CD14-positive monocyte (primary cell): ENCODE measurements at regions not wholly inside any gene's neighbourhood (a gene's known extent, or its start where the extent isn't known, plus 50 kb on each side); places are given as distances from the start of the nearest gene placed in this dataset.

Source experiments
- DNase-seq, 3 donors: peaks; one replicate each; pipeline ENCODE4 v3.0.0-alpha.2; 2011 to 2022
- H2AFZ ChIP-seq: 2 replicates; pipeline ENCODE4 v1.6.0; 2012; ENCODE audit warnings: mild to moderate bottlenecking, low read depth, low read length, inconsistent platforms; ENCODE audit not compliant: insufficient read depth, poor library complexity, severe bottlenecking
- H3K27ac ChIP-seq, 2 donors: 1 replicate in 1 of 2; 2 replicates in 1 of 2; pipeline ENCODE4 v1.5.1; 2012 to 2013; ENCODE audit warnings: low read length in 2 of 2, control low read depth in 1 of 2, inconsistent platforms in 1 of 2, low read depth in 1 of 2, mild to moderate bottlenecking in 1 of 2
- H3K27me3 ChIP-seq, 2 donors: one replicate each; pipeline versions ENCODE4 v1.6.0 to v1.6.1; 2011 to 2013; ENCODE audit warnings: low read length in 2 of 2; ENCODE audit not compliant: control insufficient read depth in 2 of 2, insufficient read depth in 2 of 2
- H3K36me3 ChIP-seq, 2 donors: replicated peaks in 1 of 2; 1 replicate in 1 of 2; 2 replicates in 1 of 2; pipeline versions ENCODE4 v1.5.1 to v1.6.1; 2012 to 2013; ENCODE audit warnings: low read length in 2 of 2, control low read depth in 1 of 2, inconsistent platforms in 1 of 2, mild to moderate bottlenecking in 1 of 2; ENCODE audit not compliant: insufficient read depth in 2 of 2, control insufficient read depth in 1 of 2
- H3K4me1 ChIP-seq, 2 donors: 1 replicate in 1 of 2; 2 replicates in 1 of 2; pipeline versions ENCODE4 v1.5.1 to v1.6.1; 2012 to 2013; ENCODE audit warnings: low read length in 2 of 2, control low read depth in 1 of 2, inconsistent platforms in 1 of 2, mild to moderate bottlenecking in 1 of 2, moderate library complexity in 1 of 2; ENCODE audit not compliant: insufficient read depth in 2 of 2, control insufficient read depth in 1 of 2
- H3K4me2 ChIP-seq: replicated peaks from 2 replicates; pipeline ENCODE3; 2012; ENCODE audit warnings: low read length, moderate library complexity, mild to moderate bottlenecking; ENCODE audit not compliant: poor library complexity, severe bottlenecking; ENCODE audit errors: extremely low read depth
- H3K4me3 ChIP-seq, 3 experiments: fragments of 200-600 bp in 1 of 3; sonication (generic) in 1 of 3; replicated peaks in 1 of 3; 1 replicate in 2 of 3; 2 replicates in 1 of 3; pipeline ENCODE4 v1.5.1; 2011 to 2013; ENCODE audit warnings: low read length in 3 of 3, mild to moderate bottlenecking in 3 of 3, control low read depth in 2 of 3, low read depth in 2 of 3, inconsistent platforms in 1 of 3, moderate library complexity in 1 of 3
- H3K79me2 ChIP-seq: 2 replicates; pipeline ENCODE4 v1.6.0; 2012; ENCODE audit warnings: mild to moderate bottlenecking, control low read depth, inconsistent platforms, low read length, moderate library complexity; ENCODE audit not compliant: insufficient read depth
- H3K9ac ChIP-seq: 2 replicates; pipeline ENCODE4 v1.6.0; 2017; ENCODE audit warnings: low read length, mild to moderate bottlenecking; ENCODE audit not compliant: insufficient read depth, poor library complexity, severe bottlenecking
- H3K9me3 ChIP-seq, 2 donors: replicated peaks in 1 of 2; 1 replicate in 1 of 2; 2 replicates in 1 of 2; pipeline versions ENCODE4 v1.5.1 to v1.6.1; 2012 to 2013; ENCODE audit warnings: low read length in 2 of 2, control low read depth in 1 of 2; ENCODE audit not compliant: control insufficient read depth in 1 of 2, insufficient read depth in 1 of 2
- H4K20me1 ChIP-seq: 2 replicates; pipeline ENCODE4 v1.6.0; 2012; ENCODE audit warnings: mild to moderate bottlenecking, low read length, control low read depth, moderate library complexity; ENCODE audit not compliant: insufficient read depth
- H3K27ac Mint-ChIP-seq, 7 donors: one replicate each; pipeline ENCODE4 v1.8.0; 2020; ENCODE audit warnings: mild to moderate bottlenecking in 7 of 7, mixed read lengths in 7 of 7, moderate library complexity in 6 of 7, inconsistent platforms in 2 of 7
- H3K27me3 Mint-ChIP-seq, 3 donors: one replicate each; pipeline ENCODE4 v1.8.0; 2021 to 2022; ENCODE audit warnings: low read depth in 3 of 3, mild to moderate bottlenecking in 3 of 3, mixed read lengths in 3 of 3, moderate library complexity in 3 of 3, inconsistent platforms in 1 of 3
- H3K36me3 Mint-ChIP-seq, 2 donors: one replicate each; pipeline ENCODE4 v1.8.0; 2020; ENCODE audit warnings: mixed read lengths in 2 of 2, inconsistent platforms in 1 of 2, mild to moderate bottlenecking in 1 of 2
- H3K4me1 Mint-ChIP-seq: one replicate; pipeline ENCODE4 v1.8.0; 2020; ENCODE audit warnings: mild to moderate bottlenecking, mixed read lengths
- H3K4me3 Mint-ChIP-seq, 2 donors: one replicate each; pipeline ENCODE4 v1.8.0; 2020; ENCODE audit warnings: mild to moderate bottlenecking in 2 of 2, mixed read lengths in 2 of 2, moderate library complexity in 1 of 2
- H3K9me3 Mint-ChIP-seq, 7 donors: one replicate each; pipeline ENCODE4 v1.8.0; 2020 to 2022; ENCODE audit warnings: mixed read lengths in 7 of 7, mild to moderate bottlenecking in 6 of 7, moderate library complexity in 6 of 7, inconsistent platforms in 2 of 7
- CTCF ChIP-seq: fragments of 200-600 bp; IDR thresholded peaks from one replicate; pipeline ENCODE4 v1.8.0; 2022; ENCODE audit warnings: antibody characterized with exemption, mild to moderate bottlenecking
- WGBS: methylation state at CpG from one replicate; pipeline ENCODE4 v1.1.5; 2013; ENCODE audit warnings: missing lambda C conversion rate; ENCODE audit not compliant: insufficient coverage; 5-methylcytosine and 5-hydroxymethylcytosine counted together
- intact Hi-C, 2 donors: fragments of 100-400 bp; cut with micrococcal nuclease; formaldehyde crosslinking; loops; one replicate each; pipeline versions ENCODE4 v1.15.0 to v1.15.1; 2023

DNA sequence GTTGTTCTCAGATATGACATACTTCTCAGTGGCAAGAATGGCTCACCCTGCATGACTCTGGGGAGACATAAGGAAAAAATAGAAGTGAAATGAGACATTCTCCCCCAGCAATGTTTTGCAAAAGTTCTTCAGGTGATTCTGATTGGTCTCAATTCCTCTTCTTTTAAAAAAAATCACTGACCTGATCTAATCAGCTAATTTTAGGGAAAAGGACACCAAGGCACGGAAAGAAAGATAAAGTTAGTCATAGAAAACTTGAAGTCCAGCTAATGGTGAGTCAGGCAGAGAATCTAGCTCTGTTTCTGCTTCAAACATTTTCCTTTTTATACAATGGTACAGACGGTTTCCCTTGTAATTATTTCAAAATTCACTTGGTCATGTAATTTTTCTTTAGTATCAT lies 1018.9 kb upstream of the ARRDC3 start:
- no CpG with 5 or more reads among the region's 2 CpGs for whole genome bisulfite sequencing
- no peak for DNase-seq
- Histone ChIP-seq H3K4me3 (no peak overlapping the region), H3K27ac (no peak overlapping the region), H3K79me2 (no peaks in the 10 kb centered on the region), H3K4me1 (no peaks in the 10 kb centered on the region), H3K9me3 (no peaks in the 10 kb centered on the region), H2AFZ (no peak overlapping the region), H3K27me3 (no peaks in the 10 kb centered on the region), H3K36me3 (no peaks in the 10 kb centered on the region), H3K9ac (no peak overlapping the region), H3K4me2 (no peak overlapping the region), H4K20me1 (no peaks in the 10 kb centered on the region)
- intact Hi-C loops, result no loop called here
- Mint-ChIP-seq H3K36me3 (no peaks in the 10 kb centered on the region), H3K9me3 (peaks cover 0 to 1% (median 0%) of the 10 kb centered on the region in 7 donors), H3K27ac (no peak overlapping the region), H3K27me3 (peaks cover 0 to 1% (median 0%) of the 10 kb centered on the region in 3 donors), H3K4me3 (no peak overlapping the region), H3K4me1 (no peaks in the 10 kb centered on the region)
- no peak for TF ChIP-seq CTCF

GRCh38 chr5:92401492-92401891 lies 1018.4 kb upstream of the ARRDC3 start:
- no peaks in the 10 kb centered on the region for H3K27me3 ChIP-seq
- Mint-ChIP-seq H3K27me3 (peaks cover 0 to 1% (median 0%) of the 10 kb centered on the region in 3 donors), H3K27ac (no peak overlapping the region), H3K4me3 (no peak overlapping the region), H3K9me3 (peaks cover 0 to 1% (median 0%) of the 10 kb centered on the region in 7 donors), H3K36me3 (no peaks in the 10 kb centered on the region), H3K4me1 (no peaks in the 10 kb centered on the region)
- no peak overlapping the region for H3K27ac ChIP-seq
- no peak for DNase-seq
- H3K4me3 ChIP-seq, result no peak overlapping the region
- H3K79me2 ChIP-seq, result no peaks in the 10 kb centered on the region
- WGBS, result 79% methylated on average over 2 of the region's 5 CpGs
- no peak overlapping the region for H3K9ac ChIP-seq
- no peaks in the 10 kb centered on the region for H3K4me1 ChIP-seq
- H3K4me2 ChIP-seq, result no peak overlapping the region
- no peaks in the 10 kb centered on the region for H3K9me3 ChIP-seq
- H3K36me3 ChIP-seq, result no peaks in the 10 kb centered on the region
- no peak overlapping the region for H2AFZ ChIP-seq
- no peak for TF ChIP-seq CTCF
- intact Hi-C loops, result no loop called here
- H4K20me1 ChIP-seq, result no peaks in the 10 kb centered on the region
